GM21360 (cell line): ENCODE measurements at regions not wholly inside any gene's neighbourhood (a gene's known extent, or its start where the extent isn't known, plus 50 kb on each side); places are given as distances from the start of the nearest gene placed in this dataset.
"Not testable (repeated sequence)": the region's sequence is repeated elsewhere in the genome, so short reads cannot be mapped to it uniquely, and the experiment has no call there.

ENCODE experiments used
- ATAC-seq: cut with Tn5 transposase; IDR thresholded peaks from one replicate; pipeline ENCODE4 v1.9.1; 2021; ENCODE audit warnings: mild to moderate bottlenecking, moderate library complexity; ENCODE audit not compliant: unreplicated experiment

DNA sequence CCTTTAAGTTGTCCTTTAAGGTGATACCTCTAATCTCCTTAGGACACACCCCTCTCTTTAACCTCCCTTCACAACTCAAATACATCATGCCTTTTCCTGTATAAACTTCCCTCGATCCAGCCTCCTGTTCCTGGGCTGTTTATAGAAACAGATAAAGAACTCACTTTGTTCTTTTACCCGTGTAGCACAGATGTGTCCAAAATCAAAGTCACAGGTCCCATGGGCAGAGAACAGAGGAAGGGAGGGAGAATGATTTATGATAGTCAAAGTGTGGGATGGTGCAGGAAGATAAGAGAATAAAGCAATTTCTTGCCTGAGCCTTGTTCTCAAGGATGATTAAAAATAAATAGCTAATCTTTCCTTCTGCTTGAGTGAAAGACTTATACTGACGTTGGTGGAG is 50.3 kb upstream of the CABCOCO1 start:
- no peak for ATAC-seq

GRCh38 chr10:61612009-61612408 is 50.7 kb upstream of the CABCOCO1 start:
- ATAC-seq, result no peak

GRCh38 chr10:61609701-61610100 is 53.0 kb upstream of the CABCOCO1 start:
- ATAC-seq, result no peak

DNA sequence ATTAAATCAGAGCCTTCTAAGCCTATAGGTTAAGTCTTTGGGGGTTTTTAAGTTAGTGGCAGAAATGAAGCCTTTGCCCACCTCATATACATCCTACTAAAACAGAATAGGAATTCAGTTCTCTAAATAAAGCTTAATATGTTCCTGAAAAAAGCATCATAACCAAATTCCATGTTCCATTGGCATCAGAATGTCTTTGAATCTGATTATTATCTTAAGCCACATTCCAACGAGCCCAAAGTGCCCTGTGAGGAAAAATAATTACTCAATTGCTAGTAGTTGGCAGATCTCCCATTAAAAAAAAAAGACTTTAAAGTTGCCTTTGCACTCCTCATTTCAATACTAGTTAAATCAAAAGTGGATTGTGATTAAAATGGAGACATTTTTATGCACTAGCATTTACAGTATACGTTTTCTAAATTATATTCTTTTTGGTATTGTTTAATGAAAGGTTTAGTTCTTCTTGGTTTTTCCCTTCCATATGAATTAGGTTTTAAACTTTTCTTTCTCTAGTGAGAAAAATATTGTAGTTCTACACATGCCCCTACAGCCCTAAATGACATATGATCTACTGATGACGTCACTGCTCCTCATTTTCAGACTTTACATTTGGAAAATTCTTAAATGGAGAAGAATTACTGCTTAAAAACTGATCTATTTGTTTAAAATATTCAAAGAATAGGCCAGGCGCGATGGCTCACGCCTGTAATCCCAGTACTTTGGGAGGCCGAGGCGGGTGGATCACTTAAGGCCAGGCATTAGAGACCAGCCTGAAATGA is 54.3 kb upstream of the CABCOCO1 start:
- ATAC-seq, result no peak

GRCh38 chr10:61606959-61607907 is 55.5 kb upstream of the CABCOCO1 start:
- no peak for ATAC-seq

GRCh38 chr10:61605221-61605620 is 57.5 kb upstream of the CABCOCO1 start:
- no peak for ATAC-seq

- ATAC-seq, result no peak
Observed at GRCh38 chr10:61600399-61600798, 62.3 kb upstream of the CABCOCO1 start.

- ATAC-seq, result no peak
Observed at GRCh38 chr10:61594430-61594829, 68.3 kb upstream of the CABCOCO1 start.

DNA sequence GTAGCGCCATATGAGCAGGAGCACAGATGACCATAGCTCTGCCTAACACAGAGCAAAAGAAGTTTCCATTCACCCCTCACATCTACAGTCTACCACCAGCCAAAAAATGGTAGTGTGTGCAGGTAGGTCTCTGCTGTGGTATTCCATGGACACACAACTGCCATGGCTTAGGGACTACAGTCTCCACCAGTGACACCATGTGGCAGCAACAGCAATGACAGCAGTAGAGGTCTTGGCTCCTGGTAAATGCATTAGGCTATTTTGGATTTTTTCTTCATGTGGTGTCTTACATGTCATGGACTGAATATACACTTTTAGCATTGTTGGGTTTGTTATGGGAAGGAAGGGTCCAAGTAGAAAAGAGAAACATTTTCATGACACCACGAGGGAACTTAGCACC is 70.1 kb upstream of the CABCOCO1 start:
- ATAC-seq, result peak; percentile 79

GRCh38 chr10:61589547-61590243 is 73.0 kb upstream of the CABCOCO1 start:
- ATAC-seq, result no peak

GRCh38 chr10:61588770-61589211 is 73.9 kb upstream of the CABCOCO1 start:
- no peak for ATAC-seq

GRCh38 chr10:61586829-61587228 is 75.9 kb upstream of the CABCOCO1 start:
- no peak for ATAC-seq

- ATAC-seq, result no peak
Observed at GRCh38 chr10:61580608-61581007, 82.1 kb upstream of the CABCOCO1 start.

GRCh38 chr10:61570204-61570603 is 92.5 kb upstream of the CABCOCO1 start:
- not testable (repeated sequence) for ATAC-seq

GRCh38 chr10:61567729-61568128 is 95.0 kb upstream of the CABCOCO1 start:
- ATAC-seq, result no peak

- ATAC-seq, result no peak
Observed at GRCh38 chr10:61565819-61566560, 96.7 kb upstream of the CABCOCO1 start.

- ATAC-seq, result no peak
Observed at GRCh38 chr10:61564444-61564843, 98.3 kb upstream of the CABCOCO1 start.

DNA sequence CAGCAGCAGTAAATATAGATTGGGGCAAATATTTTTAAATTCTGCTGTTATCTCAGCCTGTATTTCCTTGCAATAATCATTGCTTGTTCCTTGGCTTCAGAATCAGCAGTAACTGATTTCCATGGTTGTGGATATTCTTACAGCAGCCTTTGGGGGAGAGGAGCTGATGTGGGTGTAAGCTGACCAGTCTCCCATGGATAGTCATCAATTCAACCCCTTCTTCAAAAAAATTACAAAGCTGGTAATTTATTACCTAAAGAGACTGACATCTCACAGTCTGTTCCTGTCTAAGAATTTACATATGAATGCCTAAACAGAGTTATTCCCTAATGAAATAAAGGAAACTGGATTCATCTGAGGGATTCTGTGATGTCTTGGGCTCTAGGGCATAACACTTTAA is 103.1 kb upstream of the CABCOCO1 start:
- ATAC-seq, result no peak

DNA sequence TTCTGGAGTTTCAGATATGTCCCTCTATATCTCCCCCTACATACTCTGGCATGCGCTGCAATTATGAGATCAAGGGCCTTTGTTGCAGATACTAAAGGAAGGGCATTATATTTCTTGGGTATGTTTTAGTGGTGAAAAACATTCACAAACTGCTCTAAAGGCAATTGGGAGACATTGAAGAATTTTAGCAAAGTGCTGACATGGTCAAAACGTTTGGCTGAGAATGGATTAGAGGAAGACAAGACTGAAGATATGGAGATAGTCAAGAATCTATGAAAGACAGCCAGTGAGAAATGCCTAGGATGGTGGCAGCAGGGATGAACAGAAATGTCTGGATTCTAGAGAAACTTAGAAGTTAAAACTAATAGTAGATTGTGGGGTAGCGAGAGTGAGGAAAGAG is 104.5 kb upstream of the CABCOCO1 start:
- no peak for ATAC-seq

DNA sequence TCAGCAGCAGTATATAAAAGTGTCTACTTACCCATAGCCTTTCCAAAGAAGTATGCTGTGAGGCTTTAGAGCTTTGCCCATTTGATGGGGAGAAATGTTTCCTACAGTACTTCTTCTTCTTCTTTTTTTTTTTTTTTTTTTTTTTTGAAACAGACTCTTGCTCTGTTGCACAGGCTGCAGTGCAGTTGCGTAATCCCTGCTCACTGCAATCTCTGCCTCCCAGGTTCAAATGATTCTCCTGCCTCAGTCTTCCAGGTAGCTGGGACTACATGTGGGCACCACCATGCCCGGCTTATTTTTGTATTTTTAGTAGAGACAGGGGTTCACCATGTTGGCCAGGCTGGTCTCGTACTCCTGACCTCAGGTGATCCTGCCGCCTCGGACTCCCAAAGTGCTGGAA is 101.7 kb upstream of the TMEM26 start:
- ATAC-seq, result no peak

GRCh38 chr10:61549861-61550260 is 96.7 kb upstream of the TMEM26 start:
- ATAC-seq, result no peak
